K562 (cell line): ENCODE measurements at regions not wholly inside any gene's neighbourhood (a gene's known extent, or its start where the extent isn't known, plus 50 kb on each side); places are given as distances from the start of the nearest gene placed in this dataset.

Experiments used
- EZH2 ChIP-seq: IDR thresholded peaks from 2 replicates; pipeline ENCODE4 v1.6.1; 2012; ENCODE audit warnings: low read depth, mild to moderate bottlenecking, inconsistent platforms, low read length, borderline replicate concordance
- GTF2A2 ChIP-seq: IDR thresholded peaks from 2 replicates; pipeline ENCODE4 v1.6.1; 2016; ENCODE audit warnings: mild to moderate bottlenecking, missing genetic modification characterization, missing compliant biosample characterization
- HSF4 ChIP-seq: fragments of 250-450 bp; sonication (Bioruptor Pico); IDR thresholded peaks from 2 replicates; pipeline ENCODE4 v2.1.2; 2022; ENCODE audit warnings: mild to moderate bottlenecking, moderate library complexity, borderline replicate concordance
- MCM2 ChIP-seq: fragments of 450-650 bp; IDR thresholded peaks from 2 replicates; pipeline ENCODE4 v1.6.1; 2017; ENCODE audit warnings: low read depth, mild to moderate bottlenecking
- NRF1 ChIP-seq, 2 experiments: fragments of 450-650 bp; IDR thresholded peaks in 1 of 2; conservative IDR thresholded peaks in 1 of 2; 2 replicates each; pipeline ENCODE4 v1.6.1; 2014; ENCODE audit warnings: mild to moderate bottlenecking in 2 of 2
- PKNOX1 ChIP-seq: fragments of 450-650 bp; IDR thresholded peaks from 2 replicates; pipeline ENCODE4 v1.6.1; 2016
- SMAD1 ChIP-seq: fragments of 150-350 bp; IDR thresholded peaks from 2 replicates; pipeline ENCODE4 v1.6.1; 2014; ENCODE audit warnings: low read length, low read depth; ENCODE audit not compliant: partially characterized antibody
- ZBTB34 ChIP-seq: fragments of 250-450 bp; sonication (Bioruptor Pico); IDR thresholded peaks from 2 replicates; pipeline ENCODE4 v1.8.0; 2021; ENCODE audit warnings: mild to moderate bottlenecking, moderate library complexity
- ZNF609 ChIP-seq: sonication (generic); formaldehyde crosslinking; IDR thresholded peaks from 2 replicates; pipeline ENCODE4 v1.8.1; 2023; ENCODE audit warnings: missing genetic modification reagents, mild to moderate bottlenecking, borderline replicate concordance
- ZNF76 ChIP-seq: fragments of 250-450 bp; sonication (Bioruptor Pico); IDR thresholded peaks from 2 replicates; pipeline ENCODE4 v1.4.0; 2020; ENCODE audit warnings: mild to moderate bottlenecking, moderate library complexity, borderline replicate concordance
- ZNF785 ChIP-seq: fragments of 250-450 bp; sonication (Bioruptor Pico); IDR thresholded peaks from 2 replicates; pipeline ENCODE4 v1.4.0; 2020; ENCODE audit warnings: mild to moderate bottlenecking
- ZNF830 ChIP-seq: fragments of 250-450 bp; sonication (Bioruptor Pico); IDR thresholded peaks from 2 replicates; pipeline ENCODE4 v1.5.0; 2021; ENCODE audit warnings: mild to moderate bottlenecking

DNA sequence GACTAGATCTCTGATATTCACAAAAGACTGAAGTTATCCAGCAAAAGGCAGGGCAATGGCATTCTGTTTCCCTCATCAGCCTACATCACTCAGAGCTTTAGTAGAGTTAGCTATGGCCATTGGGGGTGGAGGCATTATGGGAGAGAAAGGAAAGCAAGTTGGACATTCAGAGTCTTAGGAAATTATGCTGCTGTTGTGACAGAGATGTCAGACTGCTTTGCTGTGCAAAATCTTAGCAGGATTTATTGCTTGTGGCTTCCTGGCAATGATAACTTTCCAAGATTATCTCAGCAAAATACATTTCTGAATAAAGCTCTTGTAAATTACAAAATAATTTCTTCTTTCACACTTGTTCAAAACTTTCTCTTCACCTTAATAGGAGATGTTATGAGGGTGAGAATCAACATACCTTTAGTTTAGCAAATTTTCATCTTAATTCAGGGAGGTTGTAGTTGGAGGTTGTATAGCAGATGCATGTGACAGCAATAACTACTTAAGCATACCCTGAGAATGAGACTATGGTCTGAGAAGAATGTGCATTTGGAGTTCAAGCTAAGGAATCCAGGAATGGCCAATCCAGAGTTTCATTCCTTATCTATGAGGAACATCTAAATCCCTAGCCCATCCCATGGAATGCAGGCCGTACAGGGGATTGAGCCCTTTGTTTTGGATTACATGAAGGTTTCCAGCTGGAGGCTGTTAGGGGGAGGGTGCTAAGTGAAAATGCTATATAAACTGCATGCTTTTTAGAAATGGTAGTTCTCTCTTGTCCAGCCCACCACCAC is 179.8 kb downstream of the HAO1 start (continued):
- TF ChIP-seq PKNOX1 (no peak), EZH2 (no peak), GTF2A2 (tag) (no peak), MCM2 (no peak), HSF4 (CRISPR knock-in tag) (no peak), ZNF785 (no peak), NRF1 (conservative IDR thresholded peaks at IDR 0.05 in 1 of 2, IDR thresholded peaks at IDR 0.05 in 1 of 2) (no peak), SMAD1 (no peak), ZNF76 (no peak), ZBTB34 (CRISPR knock-in tag) (no peak), ZNF609 (CRISPR knock-in tag) (no peak), ZNF830 (CRISPR knock-in tag) (no peak)
- TF ChIP-seq, all 486 proteins: peak for 0
